KMS-11 (cell line): ENCODE measurements at regions not wholly inside any gene's neighbourhood (a gene's known extent, or its start where the extent isn't known, plus 50 kb on each side); places are given as distances from the start of the nearest gene placed in this dataset.
"Not testable (repeated sequence)": the region's sequence is repeated elsewhere in the genome, so short reads cannot be mapped to it uniquely, and the experiment has no call there.

Experiments used
- H2AFZ ChIP-seq: fragments of 200-600 bp; sonication (generic); 2 replicates; pipeline ENCODE4 v1.6.1; 2016; ENCODE audit warnings: antibody characterized with exemption, mixed run types, low read depth
- H3K27ac ChIP-seq: fragments of 200-600 bp; sonication (generic); 2 replicates; pipeline ENCODE4 v1.6.1; 2016; ENCODE audit warnings: mild to moderate bottlenecking, mixed run types
- H3K27me3 ChIP-seq: fragments of 200-600 bp; sonication (generic); 2 replicates; pipeline ENCODE4 v1.6.1; 2017; ENCODE audit warnings: mild to moderate bottlenecking, low read depth, mixed run types, moderate library complexity; ENCODE audit not compliant: insufficient read depth
- H3K36me3 ChIP-seq: fragments of 200-600 bp; sonication (generic); 2 replicates; pipeline ENCODE4 v1.6.1; 2017; ENCODE audit warnings: mild to moderate bottlenecking, mixed run types; ENCODE audit not compliant: insufficient read depth
- H3K4me1 ChIP-seq: fragments of 200-600 bp; sonication (generic); 2 replicates; pipeline ENCODE4 v1.6.1; 2016; ENCODE audit warnings: mild to moderate bottlenecking, low read depth, mixed run types; ENCODE audit not compliant: poor library complexity, severe bottlenecking
- H3K4me2 ChIP-seq: fragments of 200-600 bp; sonication (generic); 2 replicates; pipeline ENCODE4 v1.7.0; 2016; ENCODE audit warnings: mild to moderate bottlenecking, mixed run types
- H3K4me3 ChIP-seq: fragments of 200-600 bp; sonication (generic); IDR thresholded peaks from 2 replicates; pipeline ENCODE4 v1.6.1; 2017; ENCODE audit warnings: low read depth, low read length, mixed read lengths; ENCODE audit not compliant: insufficient read depth
- H3K79me2 ChIP-seq: fragments of 200-600 bp; sonication (generic); 2 replicates; pipeline ENCODE4 v1.6.1; 2016; ENCODE audit warnings: low read depth, mixed run types; ENCODE audit not compliant: insufficient read depth
- H3K9ac ChIP-seq: fragments of 200-600 bp; sonication (generic); 2 replicates; pipeline ENCODE4 v1.6.1; 2016; ENCODE audit warnings: mild to moderate bottlenecking, mixed run types
- H4K20me1 ChIP-seq: fragments of 200-600 bp; sonication (generic); 2 replicates; pipeline ENCODE4 v1.6.1; 2016; ENCODE audit warnings: mild to moderate bottlenecking, mixed run types; ENCODE audit not compliant: insufficient read depth
- CTCF ChIP-seq: fragments of 200-600 bp; sonication (generic); conservative IDR thresholded peaks from 2 replicates; pipeline ENCODE4 v1.6.1; 2017; ENCODE audit warnings: low read depth, mild to moderate bottlenecking, antibody characterized with exemption, low read length, moderate library complexity, mixed read lengths

- Histone ChIP-seq H3K79me2 (no peaks in the 10 kb centered on the region), H3K4me3 (no peak overlapping the region), H3K4me2 (no peak overlapping the region), H3K36me3 (no peaks in the 10 kb centered on the region), H3K27ac (no peak overlapping the region), H4K20me1 (no peaks in the 10 kb centered on the region), H2AFZ (no peak overlapping the region), H3K27me3 (no peaks in the 10 kb centered on the region), H3K4me1 (no peaks in the 10 kb centered on the region), H3K9ac (no peak overlapping the region)
- no peak for TF ChIP-seq CTCF
These were observed 557.5 kb upstream of the NR2F2 start for GRCh38 chr15:95772982-95773381.

GRCh38 chr15:95784508-95784907, 546.0 kb upstream of the NR2F2 start:
- no peaks in the 10 kb centered on the region for H3K27me3 ChIP-seq
- H2AFZ ChIP-seq = no peak overlapping the region
- no peak for TF ChIP-seq CTCF
- H3K4me1 ChIP-seq = no peaks in the 10 kb centered on the region
- H3K79me2 ChIP-seq = no peaks in the 10 kb centered on the region
- no peak overlapping the region for H3K27ac ChIP-seq
- H3K9ac ChIP-seq = no peak overlapping the region
- no peaks in the 10 kb centered on the region for H3K36me3 ChIP-seq
- H4K20me1 ChIP-seq = no peaks in the 10 kb centered on the region
- no peak overlapping the region for H3K4me2 ChIP-seq
- H3K4me3 ChIP-seq = no peak overlapping the region

- H3K36me3 ChIP-seq, H3K27ac ChIP-seq, H3K9ac ChIP-seq, H2AFZ ChIP-seq, H3K4me2 ChIP-seq, H3K4me3 ChIP-seq, H3K4me1 ChIP-seq, H3K79me2 ChIP-seq, H4K20me1 ChIP-seq, H3K27me3 ChIP-seq: not testable (repeated sequence)
These were observed 545.2 kb upstream of the NR2F2 start for GRCh38 chr15:95785276-95785675.

- Histone ChIP-seq H3K27me3 (no peaks in the 10 kb centered on the region), H3K9ac (no peak overlapping the region), H3K27ac (no peak overlapping the region), H3K36me3 (no peaks in the 10 kb centered on the region), H3K4me1 (no peaks in the 10 kb centered on the region), H3K4me2 (no peak overlapping the region), H2AFZ (no peak overlapping the region), H3K4me3 (no peak overlapping the region), H4K20me1 (no peaks in the 10 kb centered on the region), H3K79me2 (no peaks in the 10 kb centered on the region)
- TF ChIP-seq CTCF = no peak
These were observed 537.3 kb upstream of the NR2F2 start for GRCh38 chr15:95793231-95793630.

GRCh38 chr15:95795386-95795785, 535.1 kb upstream of the NR2F2 start:
- Histone ChIP-seq H3K4me3 (no peak overlapping the region), H3K36me3 (no peaks in the 10 kb centered on the region), H4K20me1 (no peaks in the 10 kb centered on the region), H3K79me2 (no peaks in the 10 kb centered on the region), H3K4me1 (no peaks in the 10 kb centered on the region), H3K4me2 (no peak overlapping the region), H3K27ac (no peak overlapping the region), H3K27me3 (no peaks in the 10 kb centered on the region), H3K9ac (no peak overlapping the region), H2AFZ (no peak overlapping the region)
- TF ChIP-seq CTCF = no peak
